DOHH2 (cell line): ENCODE measurements at regions not wholly inside any gene's neighbourhood (a gene's known extent, or its start where the extent isn't known, plus 50 kb on each side); places are given as distances from the start of the nearest gene placed in this dataset.
"Not testable (repeated sequence)": the region's sequence is repeated elsewhere in the genome, so short reads cannot be mapped to it uniquely, and the experiment has no call there.

Experiments used
- CTCF ChIP-seq: fragments of 200-600 bp; sonication (generic); IDR thresholded peaks from one replicate; pipeline ENCODE4 v1.5.1; 2014; ENCODE audit warnings: antibody characterized with exemption, mild to moderate bottlenecking, low read depth, low read length; ENCODE audit not compliant: poor library complexity, severe bottlenecking
- EZH2phosphoT487 ChIP-seq: fragments of 200-600 bp; sonication (generic); IDR thresholded peaks from 2 replicates; pipeline ENCODE4 v1.6.1; 2017; ENCODE audit warnings: borderline replicate concordance, mild to moderate bottlenecking, antibody characterized with exemption, low read length, moderate library complexity, mixed read lengths

- TF ChIP-seq CTCF, EZH2phosphoT487: not testable (repeated sequence)
Measured at GRCh38 chr4:69411981-69412380, 83.7 kb downstream of the UGT2B4 start.
